SK-N-SH (cell line): ENCODE measurements at regions not wholly inside any gene's neighbourhood (a gene's known extent, or its start where the extent isn't known, plus 50 kb on each side); places are given as distances from the start of the nearest gene placed in this dataset.
A peak's percentile ranks its signal among the peaks of the same experiment; 100 is the strongest.

Experiments used
- EP300 ChIP-seq, 2 experiments: IDR thresholded peaks; 2 replicates each; pipeline versions ENCODE4 v1.4.0 to v1.6.1; 2012; ENCODE audit warnings: borderline replicate concordance in 1 of 2, low read depth in 1 of 2, low read length in 1 of 2
- NRF1 ChIP-seq: IDR thresholded peaks from 2 replicates; pipeline ENCODE4 v1.6.1; 2012; ENCODE audit warnings: low read depth, mild to moderate bottlenecking, low read length
- POLR2AphosphoS5 ChIP-seq: IDR thresholded peaks from 2 replicates; pipeline ENCODE4 v1.6.1; 2012; ENCODE audit warnings: low read depth, low read length
- RXRA ChIP-seq: IDR thresholded peaks from 2 replicates; pipeline ENCODE4 v1.4.0; 2012; ENCODE audit warnings: low read depth, mild to moderate bottlenecking, borderline replicate concordance
- SMC3 ChIP-seq: IDR thresholded peaks from 2 replicates; pipeline ENCODE4 v1.6.1; 2012; ENCODE audit warnings: low read depth, low read length, improper control_type of control experiment
- TAF1 ChIP-seq: IDR thresholded peaks from 2 replicates; pipeline ENCODE4 v1.6.1; 2012; ENCODE audit warnings: low read depth, mild to moderate bottlenecking, low read length, moderate library complexity, borderline replicate concordance
- USF2 ChIP-seq: fragments of 150-350 bp; IDR thresholded peaks from 2 replicates; pipeline ENCODE4 v1.6.1; 2017; ENCODE audit warnings: antibody characterized with exemption, low read length, low read depth, borderline replicate concordance
- YY1 ChIP-seq: IDR thresholded peaks from 2 replicates; pipeline ENCODE4 v1.4.0; 2012; ENCODE audit warnings: low read depth, mild to moderate bottlenecking
- TF ChIP-seq, protein P1 (sequence below): fragments of 200-600 bp; sonication (generic); IDR thresholded peaks from 2 replicates; pipeline ENCODE4 v1.6.1; 2017; ENCODE audit warnings: antibody characterized with exemption, mild to moderate bottlenecking, moderate library complexity
- TF ChIP-seq, protein P2 (sequence below): IDR thresholded peaks from 2 replicates; pipeline ENCODE4 v1.4.0; 2012; ENCODE audit warnings: low read depth, borderline replicate concordance

DNA sequence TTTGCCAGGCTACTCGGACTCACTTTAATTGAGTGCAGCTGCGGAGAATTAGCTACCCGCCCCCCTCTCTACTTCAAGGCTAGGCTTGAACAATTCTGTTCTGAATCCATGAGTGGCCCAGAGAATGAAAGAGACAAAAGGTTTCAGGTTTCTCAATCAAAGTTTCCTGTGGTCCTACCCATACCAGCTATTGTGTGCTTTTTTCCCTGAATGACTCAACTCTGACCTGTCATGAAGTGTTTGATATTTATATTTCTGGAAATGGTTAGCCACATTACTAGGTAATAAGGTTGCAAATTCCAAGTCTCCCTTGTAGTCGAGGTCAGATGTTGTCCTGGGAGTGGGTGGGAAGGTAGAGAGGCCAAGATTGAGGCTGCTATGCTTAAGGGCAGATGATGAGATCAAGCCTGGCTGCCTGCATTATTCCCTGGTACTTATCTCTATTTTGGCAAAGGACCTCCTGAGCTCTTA lies 392.7 kb upstream of the TBL1XR1 start:
- TF ChIP-seq, protein P1, sequence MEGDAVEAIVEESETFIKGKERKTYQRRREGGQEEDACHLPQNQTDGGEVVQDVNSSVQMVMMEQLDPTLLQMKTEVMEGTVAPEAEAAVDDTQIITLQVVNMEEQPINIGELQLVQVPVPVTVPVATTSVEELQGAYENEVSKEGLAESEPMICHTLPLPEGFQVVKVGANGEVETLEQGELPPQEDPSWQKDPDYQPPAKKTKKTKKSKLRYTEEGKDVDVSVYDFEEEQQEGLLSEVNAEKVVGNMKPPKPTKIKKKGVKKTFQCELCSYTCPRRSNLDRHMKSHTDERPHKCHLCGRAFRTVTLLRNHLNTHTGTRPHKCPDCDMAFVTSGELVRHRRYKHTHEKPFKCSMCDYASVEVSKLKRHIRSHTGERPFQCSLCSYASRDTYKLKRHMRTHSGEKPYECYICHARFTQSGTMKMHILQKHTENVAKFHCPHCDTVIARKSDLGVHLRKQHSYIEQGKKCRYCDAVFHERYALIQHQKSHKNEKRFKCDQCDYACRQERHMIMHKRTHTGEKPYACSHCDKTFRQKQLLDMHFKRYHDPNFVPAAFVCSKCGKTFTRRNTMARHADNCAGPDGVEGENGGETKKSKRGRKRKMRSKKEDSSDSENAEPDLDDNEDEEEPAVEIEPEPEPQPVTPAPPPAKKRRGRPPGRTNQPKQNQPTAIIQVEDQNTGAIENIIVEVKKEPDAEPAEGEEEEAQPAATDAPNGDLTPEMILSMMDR, result no peak
- TF ChIP-seq EP300 (IDR thresholded peaks at IDR 0.05; ENCODE audit: borderline replicate concordance in 1 of 2, low read depth in 1 of 2, low read length in 1 of 2) (peak; percentile 86 to 98), USF2 (no peak), POLR2AphosphoS5 (peak; percentile 86; the same call in 1 of the 2 replicates), RXRA (peak; percentile 99), NRF1 (no peak), SMC3 (no peak; the same call in 1 of the 2 replicates), YY1 (peak; percentile 42; the same call in 1 of the 2 replicates), TAF1 (peak; percentile 64; the same call in 1 of the 2 replicates)
- TF ChIP-seq, protein P2, sequence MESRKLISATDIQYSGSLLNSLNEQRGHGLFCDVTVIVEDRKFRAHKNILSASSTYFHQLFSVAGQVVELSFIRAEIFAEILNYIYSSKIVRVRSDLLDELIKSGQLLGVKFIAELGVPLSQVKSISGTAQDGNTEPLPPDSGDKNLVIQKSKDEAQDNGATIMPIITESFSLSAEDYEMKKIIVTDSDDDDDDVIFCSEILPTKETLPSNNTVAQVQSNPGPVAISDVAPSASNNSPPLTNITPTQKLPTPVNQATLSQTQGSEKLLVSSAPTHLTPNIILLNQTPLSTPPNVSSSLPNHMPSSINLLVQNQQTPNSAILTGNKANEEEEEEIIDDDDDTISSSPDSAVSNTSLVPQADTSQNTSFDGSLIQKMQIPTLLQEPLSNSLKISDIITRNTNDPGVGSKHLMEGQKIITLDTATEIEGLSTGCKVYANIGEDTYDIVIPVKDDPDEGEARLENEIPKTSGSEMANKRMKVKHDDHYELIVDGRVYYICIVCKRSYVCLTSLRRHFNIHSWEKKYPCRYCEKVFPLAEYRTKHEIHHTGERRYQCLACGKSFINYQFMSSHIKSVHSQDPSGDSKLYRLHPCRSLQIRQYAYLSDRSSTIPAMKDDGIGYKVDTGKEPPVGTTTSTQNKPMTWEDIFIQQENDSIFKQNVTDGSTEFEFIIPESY, result peak; percentile 90
